ENCODE measurements at regions not wholly inside any gene's neighbourhood (a gene's known extent, or its start where the extent isn't known, plus 50 kb on each side); places are given as distances from the start of the nearest gene placed in this dataset.

DNA sequence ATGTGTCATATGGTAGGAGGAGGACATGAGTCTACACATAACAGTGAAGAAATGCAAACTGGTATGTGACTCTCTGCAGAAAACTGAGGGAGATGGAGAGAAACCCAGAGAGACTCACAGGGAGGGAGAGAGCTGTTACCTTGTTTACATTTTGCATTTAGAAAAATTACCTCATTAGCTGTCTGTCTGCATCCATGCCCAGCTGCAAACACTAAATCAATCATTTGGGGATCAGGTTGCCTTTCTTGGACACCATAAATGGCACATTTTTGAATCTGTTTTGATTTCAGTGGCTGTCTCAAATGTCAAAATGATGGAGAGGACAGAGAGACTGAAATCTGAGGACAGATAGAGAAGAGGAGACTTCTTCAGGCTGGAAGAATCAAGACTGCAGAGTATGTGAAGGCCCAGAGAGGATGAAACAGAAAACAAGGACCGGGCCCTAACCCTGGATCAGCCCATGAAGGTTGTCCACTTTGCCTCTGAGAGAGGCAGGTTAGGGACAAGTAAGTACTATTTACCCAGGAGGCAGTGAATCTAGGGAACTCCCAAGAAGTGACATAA, 92.2 kb downstream of the UNC5CL start:
- TF ChIP-seq CTCF (IDR thresholded peaks at IDR 0.05; ENCODE audit: low read depth, low read length, poor library complexity, severe bottlenecking) (no peak), EZH2phosphoT487 (IDR thresholded peaks at IDR 0.05; ENCODE audit: borderline replicate concordance, low read length) (no peak)

Measured in DOHH2 (cell line).